Right lobe of liver (tissue), 4 donors: ENCODE measurements at regions not wholly inside any gene's neighbourhood (a gene's known extent, or its start where the extent isn't known, plus 50 kb on each side); places are given as distances from the start of the nearest gene placed in this dataset.

ENCODE experiments used
- POLR2A ChIP-seq: fragments of 450-650 bp; IDR thresholded peaks from one replicate; pipeline ENCODE4 v1.6.1; 2017; ENCODE audit warnings: antibody characterized with exemption, mild to moderate bottlenecking
- TF ChIP-seq, protein P1 (sequence below), 4 donors: fragments of 200-600 bp in 3 of 4; fragments of 450-650 bp in 1 of 4; IDR thresholded peaks; one replicate each; pipeline versions ENCODE4 v1.5.1 to v1.8.0; 2016 to 2022; ENCODE audit warnings: antibody characterized with exemption in 4 of 4, mild to moderate bottlenecking in 2 of 4
- donor health status: DM: no; HTN: no; CAD: no.
- donor health status: DM: no; HTN: no; CAD: no.
- donor health status: DM: no; HTN: yes; CAD: no.

DNA sequence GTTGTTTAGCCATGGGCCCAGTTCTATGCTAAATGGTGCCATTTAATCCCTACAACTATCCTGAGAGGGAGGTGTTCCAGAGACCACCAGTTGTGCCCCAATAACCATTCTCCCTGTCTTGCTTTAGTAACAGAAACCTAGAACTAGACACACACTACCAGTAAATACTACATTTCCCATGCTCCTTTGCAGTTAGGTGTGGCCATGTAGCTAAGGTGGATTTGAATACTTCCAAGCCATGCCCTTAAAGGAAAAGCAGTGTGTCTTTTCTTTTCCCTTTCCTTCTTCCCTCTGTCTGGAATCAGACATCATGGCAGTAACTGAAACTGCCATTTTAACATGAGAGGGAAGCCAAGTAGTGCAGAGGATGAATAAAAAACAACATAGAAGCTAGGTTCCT is 90.9 kb upstream of the TMEM33 start:
- TF ChIP-seq, protein P1, sequence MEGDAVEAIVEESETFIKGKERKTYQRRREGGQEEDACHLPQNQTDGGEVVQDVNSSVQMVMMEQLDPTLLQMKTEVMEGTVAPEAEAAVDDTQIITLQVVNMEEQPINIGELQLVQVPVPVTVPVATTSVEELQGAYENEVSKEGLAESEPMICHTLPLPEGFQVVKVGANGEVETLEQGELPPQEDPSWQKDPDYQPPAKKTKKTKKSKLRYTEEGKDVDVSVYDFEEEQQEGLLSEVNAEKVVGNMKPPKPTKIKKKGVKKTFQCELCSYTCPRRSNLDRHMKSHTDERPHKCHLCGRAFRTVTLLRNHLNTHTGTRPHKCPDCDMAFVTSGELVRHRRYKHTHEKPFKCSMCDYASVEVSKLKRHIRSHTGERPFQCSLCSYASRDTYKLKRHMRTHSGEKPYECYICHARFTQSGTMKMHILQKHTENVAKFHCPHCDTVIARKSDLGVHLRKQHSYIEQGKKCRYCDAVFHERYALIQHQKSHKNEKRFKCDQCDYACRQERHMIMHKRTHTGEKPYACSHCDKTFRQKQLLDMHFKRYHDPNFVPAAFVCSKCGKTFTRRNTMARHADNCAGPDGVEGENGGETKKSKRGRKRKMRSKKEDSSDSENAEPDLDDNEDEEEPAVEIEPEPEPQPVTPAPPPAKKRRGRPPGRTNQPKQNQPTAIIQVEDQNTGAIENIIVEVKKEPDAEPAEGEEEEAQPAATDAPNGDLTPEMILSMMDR (IDR thresholded peaks at IDR 0.05) = no peak
- no peak for TF ChIP-seq POLR2A
